ENCODE measurements at regions not wholly inside any gene's neighbourhood (a gene's known extent, or its start where the extent isn't known, plus 50 kb on each side); places are given as distances from the start of the nearest gene placed in this dataset.

DNA sequence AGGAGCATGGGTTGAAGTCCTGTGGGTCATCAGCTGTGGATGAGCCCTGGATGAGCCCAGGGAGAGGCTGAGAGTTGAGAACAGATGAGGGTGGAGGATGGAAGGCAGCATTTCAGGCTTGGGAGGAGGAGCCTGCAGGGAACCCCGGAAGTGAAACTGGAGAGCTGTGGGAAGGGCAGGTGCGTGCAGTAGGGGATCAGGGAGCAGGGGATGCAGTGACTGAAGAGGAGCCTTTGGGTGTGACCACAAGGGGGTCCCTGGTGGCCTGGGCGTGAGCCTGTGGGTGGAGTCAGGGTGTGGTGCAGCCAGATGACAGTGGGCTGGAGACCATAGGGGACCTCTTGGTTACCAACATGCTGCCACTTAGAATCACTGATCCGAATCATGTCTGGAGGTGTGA, 115.5 kb downstream of the PAPOLA start:
- ATAC-seq (ENCODE audit: low read depth in 2 of 2) (no peak), DNase-seq (no peak)
- Mint-ChIP-seq H3K4me1 (no peaks in the 10 kb centered on the region), H3K27ac (no peak overlapping the region), H3K27me3 (peaks cover 4 to 49% (median 39%) of the 10 kb centered on the region in 3 donors), H3K36me3 (no peaks in the 10 kb centered on the region), H3K4me3 (no peak overlapping the region), H3K9me3 (peaks cover 0 to 4% (median 0%) of the 10 kb centered on the region in 7 donors)

DNA sequence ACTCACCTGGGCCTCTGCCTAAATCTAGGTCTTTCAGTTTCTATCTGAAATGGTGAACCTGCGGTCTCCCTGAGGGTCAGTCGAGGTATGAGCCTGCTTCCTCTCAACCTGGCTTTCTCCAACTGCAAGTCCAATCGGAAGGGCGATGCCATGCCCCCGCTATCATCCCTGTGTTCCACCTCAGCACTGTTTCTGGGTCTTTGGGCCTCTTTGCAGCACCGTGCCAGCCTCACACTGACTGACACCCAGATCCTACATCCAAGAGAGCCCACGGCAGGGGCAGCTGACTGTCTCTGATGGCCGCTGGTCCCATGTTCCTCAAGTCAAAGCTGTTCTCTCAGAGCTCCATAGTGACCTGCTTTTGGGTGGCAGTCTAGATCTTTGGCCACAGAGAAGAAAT, 120.7 kb downstream of the PAPOLA start:
- Mint-ChIP-seq H3K4me3 (no peak overlapping the region), H3K4me1 (no peaks in the 10 kb centered on the region), H3K27me3 (peaks cover 7 to 33% (median 22%) of the 10 kb centered on the region in 3 donors), H3K36me3 (no peaks in the 10 kb centered on the region), H3K27ac (no peak overlapping the region), H3K9me3 (peaks cover 0 to 2% (median 0%) of the 10 kb centered on the region in 7 donors)
- ATAC-seq (ENCODE audit: low read depth in 2 of 2): no peak
- DNase-seq: no peak

DNA sequence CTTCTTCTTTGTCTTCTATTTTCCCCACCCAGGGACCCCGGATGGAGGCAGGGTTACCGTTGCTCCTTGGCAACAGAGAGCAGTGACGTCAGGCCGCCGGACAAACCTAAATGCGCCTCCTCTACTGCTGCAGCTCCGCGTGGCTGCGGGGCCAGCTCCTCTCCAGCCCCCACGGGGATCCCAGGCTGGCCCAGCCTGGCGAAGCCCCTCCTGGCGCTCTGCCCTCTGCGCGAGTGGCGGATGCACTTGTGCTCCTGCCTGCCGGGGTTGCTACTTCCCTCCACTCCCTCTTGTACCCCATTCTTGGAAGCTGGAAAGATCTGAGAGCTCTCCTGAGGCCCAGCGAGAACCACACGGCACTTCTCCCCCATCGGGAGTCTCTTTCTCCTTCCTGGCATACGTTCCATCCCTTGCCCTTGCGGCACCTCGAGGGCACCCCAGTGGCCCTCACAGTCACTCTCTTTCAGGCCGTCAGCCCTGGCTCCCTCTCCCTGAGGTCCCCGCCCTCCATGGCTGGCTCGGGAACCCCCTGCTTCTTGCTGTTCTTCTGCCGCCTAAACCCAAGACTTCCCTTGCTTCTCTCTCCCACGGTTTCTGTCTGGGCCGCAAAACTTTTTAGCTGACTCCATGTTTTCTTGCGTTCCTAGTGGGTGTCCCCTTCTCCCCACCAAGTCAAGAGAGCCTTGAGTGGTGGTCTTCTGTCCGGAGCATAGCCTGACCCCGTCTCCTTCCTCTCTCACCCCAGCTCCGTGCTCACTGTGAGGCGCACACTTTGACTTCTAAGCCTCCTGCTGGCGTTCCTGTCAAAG, 121.7 kb downstream of the PAPOLA start:
- H3K4me3 Mint-ChIP-seq: no peak overlapping the region
- H3K36me3 Mint-ChIP-seq: no peaks in the 10 kb centered on the region

GRCh38 chr14:96624661-96625425, 122.7 kb downstream of the PAPOLA start:
- no peak for DNase-seq
- Mint-ChIP-seq H3K9me3 (peaks cover 0 to 2% (median 0%) of the 10 kb centered on the region in 7 donors), H3K4me1 (no peaks in the 10 kb centered on the region), H3K27me3 (peaks cover 7 to 23% (median 22%) of the 10 kb centered on the region in 3 donors), H3K27ac (no peak overlapping the region), H3K36me3 (no peaks in the 10 kb centered on the region), H3K4me3 (no peak overlapping the region)
- no peak for ATAC-seq (ENCODE audit: low read depth in 2 of 2)

More for the DNA sequence above, 121.7 kb downstream of the PAPOLA start:
- no peak overlapping the region for H3K27ac Mint-ChIP-seq
- no peaks in the 10 kb centered on the region for H3K4me1 Mint-ChIP-seq
- no peak for ATAC-seq (ENCODE audit: low read depth in 2 of 2)
- peaks cover 0 to 2% (median 0%) of the 10 kb centered on the region in 7 donors for H3K9me3 Mint-ChIP-seq
- H3K27me3 Mint-ChIP-seq: peaks cover 7 to 28% (median 22%) of the 10 kb centered on the region in 3 donors
- DNase-seq: no peak

DNA sequence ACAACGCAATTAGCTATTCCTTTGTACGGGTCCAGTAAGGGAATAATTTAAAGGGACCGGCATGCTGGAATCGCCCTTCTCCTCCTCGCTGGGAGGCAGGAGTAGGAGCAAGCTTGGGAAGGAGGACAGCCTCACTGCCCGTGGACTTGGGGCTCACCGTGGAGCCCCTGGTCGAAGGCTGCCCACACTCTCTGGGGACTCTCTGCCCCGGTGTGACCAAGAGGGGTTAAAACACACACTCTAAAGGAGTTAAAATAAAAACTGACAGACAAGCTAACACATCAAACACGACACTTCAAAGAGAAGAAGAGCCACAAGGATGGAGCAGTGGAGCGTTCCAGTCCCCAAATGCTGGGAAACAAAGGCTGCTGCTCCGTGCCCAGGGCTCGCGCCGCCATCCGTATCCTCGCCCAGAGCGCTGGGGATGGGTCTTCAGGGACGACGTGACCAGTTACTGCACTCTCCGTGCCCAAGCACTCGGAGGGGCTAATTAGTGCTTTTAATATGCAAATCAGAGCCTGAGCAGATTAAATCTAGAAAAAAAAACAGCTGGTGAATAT, 123.3 kb downstream of the PAPOLA start:
- no peaks in the 10 kb centered on the region for H3K36me3 Mint-ChIP-seq
- no peak for ATAC-seq (ENCODE audit: low read depth in 2 of 2)
- peaks cover 7 to 23% (median 22%) of the 10 kb centered on the region in 3 donors for H3K27me3 Mint-ChIP-seq
- no peak for DNase-seq
- no peak overlapping the region for H3K27ac Mint-ChIP-seq
- H3K4me3 Mint-ChIP-seq: no peak overlapping the region
- H3K9me3 Mint-ChIP-seq: peaks cover 0 to 2% (median 0%) of the 10 kb centered on the region in 7 donors
- no peaks in the 10 kb centered on the region for H3K4me1 Mint-ChIP-seq

DNA sequence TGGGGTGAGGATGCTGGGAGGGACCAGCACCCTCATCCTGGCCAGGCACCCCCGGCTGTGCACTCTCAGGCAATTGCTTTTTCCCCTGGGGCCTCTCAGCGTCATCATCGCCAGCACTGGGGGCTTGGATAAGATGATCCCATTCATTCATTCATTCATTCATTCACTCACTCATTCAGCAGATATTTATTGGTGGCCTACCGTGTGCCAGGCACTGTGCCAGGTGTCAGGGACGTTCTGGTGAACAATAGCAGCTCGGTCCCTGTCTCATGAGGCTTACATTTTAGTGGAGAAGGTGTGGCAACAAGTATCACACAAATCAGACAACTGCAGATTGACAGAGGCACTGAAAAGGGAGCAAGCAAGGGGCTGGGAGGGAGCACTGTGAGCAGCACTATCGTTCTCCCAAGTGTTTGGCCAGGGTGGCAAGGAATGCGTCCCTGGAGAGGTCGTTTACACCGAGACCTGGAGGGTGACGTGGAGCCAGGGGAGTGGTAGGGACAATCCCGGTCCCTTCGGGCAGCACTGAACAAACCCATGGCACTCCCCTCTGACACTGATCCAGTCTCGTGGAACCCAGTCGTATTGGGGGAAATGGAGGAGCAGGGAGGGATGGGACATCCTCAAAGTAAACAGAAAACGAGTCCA, 124.1 kb downstream of the PAPOLA start:
- Mint-ChIP-seq H3K4me3 (no peak overlapping the region), H3K36me3 (no peaks in the 10 kb centered on the region), H3K27ac (peak overlapping the region in 1 of 6 donors; percentile 47), H3K4me1 (no peaks in the 10 kb centered on the region), H3K9me3 (peaks cover 0 to 2% (median 0%) of the 10 kb centered on the region in 7 donors), H3K27me3 (peaks cover 7 to 23% (median 17%) of the 10 kb centered on the region in 3 donors)
- DNase-seq (no peak), ATAC-seq (ENCODE audit: low read depth in 2 of 2) (no peak)

DNA sequence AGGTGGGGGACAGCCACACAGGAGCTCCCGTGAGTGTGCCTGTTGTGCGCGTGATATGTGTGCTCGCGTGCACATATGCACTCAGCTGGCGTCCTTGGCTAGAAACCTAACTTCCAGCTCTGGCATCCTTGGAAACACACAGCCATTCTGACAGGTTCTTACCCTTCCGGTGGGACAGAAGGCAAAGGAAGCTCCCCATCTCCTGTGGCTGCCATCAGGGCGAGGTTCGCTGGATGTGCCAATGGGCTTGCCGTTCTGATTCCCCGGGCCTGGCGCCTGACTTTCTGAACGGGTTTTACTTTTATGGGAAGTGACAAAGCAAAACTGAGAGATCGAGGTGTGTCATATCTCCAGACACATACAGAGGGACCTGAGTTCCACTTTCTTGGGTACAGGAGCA, 124.7 kb downstream of the PAPOLA start:
- Mint-ChIP-seq H3K27ac (no peak overlapping the region), H3K36me3 (no peaks in the 10 kb centered on the region), H3K4me1 (no peaks in the 10 kb centered on the region), H3K27me3 (peaks cover 7 to 30% (median 12%) of the 10 kb centered on the region in 3 donors), H3K9me3 (peaks cover 0 to 2% (median 0%) of the 10 kb centered on the region in 7 donors), H3K4me3 (peak overlapping the region in 1 of 8 donors; percentile 13)
- ATAC-seq (ENCODE audit: low read depth in 2 of 2) (no peak), DNase-seq (no peak)

GRCh38 chr14:96627386-96627785, 125.2 kb downstream of the PAPOLA start:
- H3K27me3 Mint-ChIP-seq: peaks cover 7 to 32% (median 12%) of the 10 kb centered on the region in 3 donors
- no peak for ATAC-seq (ENCODE audit: low read depth in 2 of 2)
- DNase-seq: no peak
- H3K4me3 Mint-ChIP-seq: no peak overlapping the region
- no peak overlapping the region for H3K27ac Mint-ChIP-seq
- peaks cover 0 to 2% (median 0%) of the 10 kb centered on the region in 7 donors for H3K9me3 Mint-ChIP-seq
- no peaks in the 10 kb centered on the region for H3K36me3 Mint-ChIP-seq
- no peaks in the 10 kb centered on the region for H3K4me1 Mint-ChIP-seq

DNA sequence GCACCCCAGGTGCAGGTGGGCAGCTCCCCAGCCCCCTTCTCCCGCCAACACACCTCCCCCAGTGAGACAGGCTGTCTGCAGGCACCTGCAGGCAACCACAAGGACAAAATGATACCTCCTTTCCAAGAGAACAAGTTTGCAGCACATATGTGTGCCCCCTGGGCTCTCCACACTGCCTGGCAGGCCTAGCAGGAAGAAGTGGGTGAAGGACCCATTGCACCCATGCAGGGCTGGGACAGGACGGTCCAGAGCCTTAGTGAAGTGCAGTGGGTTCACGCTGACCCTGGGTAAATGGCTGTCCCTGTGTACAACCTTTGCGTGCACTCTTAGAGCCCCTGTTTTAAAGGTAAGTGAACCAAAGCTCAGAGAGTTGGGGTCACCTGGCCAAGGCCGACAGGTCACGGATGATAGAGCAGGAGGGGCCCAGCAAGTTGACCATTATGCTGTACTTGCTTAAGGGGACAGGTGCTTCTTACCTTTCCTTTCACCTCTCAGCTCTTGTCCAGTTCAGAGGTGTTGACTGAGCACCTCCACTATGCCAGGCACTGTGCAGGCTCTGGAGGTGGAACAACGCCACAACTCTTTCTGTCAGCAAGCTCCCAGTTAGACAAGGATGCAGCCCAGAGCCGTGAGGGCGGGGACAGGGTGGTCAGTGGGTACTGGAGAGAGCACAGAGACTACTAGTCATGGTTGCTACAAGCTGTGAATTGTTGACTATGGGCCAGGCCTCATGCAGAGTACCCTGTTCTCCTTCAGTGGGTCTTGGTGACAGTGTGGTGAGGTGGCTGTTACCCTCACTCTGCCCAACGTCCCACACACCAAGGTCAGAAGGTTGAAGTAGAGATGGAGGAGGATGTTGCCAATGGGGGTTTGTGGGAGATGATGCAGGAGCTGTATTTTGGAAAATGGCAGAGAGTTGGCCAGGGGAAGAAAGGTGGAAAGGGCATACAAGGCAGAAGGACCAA, 125.9 kb downstream of the PAPOLA start:
- Mint-ChIP-seq H3K36me3 (no peaks in the 10 kb centered on the region), H3K9me3 (peaks cover 0 to 2% (median 0%) of the 10 kb centered on the region in 7 donors), H3K27me3 (peaks cover 7 to 27% (median 12%) of the 10 kb centered on the region in 3 donors), H3K27ac (no peak overlapping the region), H3K4me1 (no peaks in the 10 kb centered on the region), H3K4me3 (no peak overlapping the region)
- ATAC-seq (ENCODE audit: low read depth in 2 of 2) (no peak), DNase-seq (no peak)

- Mint-ChIP-seq H3K27me3 (peaks cover 5 to 21% (median 7%) of the 10 kb centered on the region in 3 donors), H3K27ac (no peak overlapping the region), H3K9me3 (peaks cover 0 to 3% (median 0%) of the 10 kb centered on the region in 7 donors)
Measured at GRCh38 chr14:96629082-96629481, 126.9 kb downstream of the PAPOLA start.

GRCh38 chr14:96629558-96630222, 127.5 kb downstream of the PAPOLA start:
- Mint-ChIP-seq H3K4me3 (no peak overlapping the region), H3K9me3 (peaks cover 0 to 3% (median 0%) of the 10 kb centered on the region in 7 donors), H3K27ac (no peak overlapping the region), H3K27me3 (peaks cover 0 to 15% (median 7%) of the 10 kb centered on the region in 3 donors), H3K36me3 (no peaks in the 10 kb centered on the region), H3K4me1 (no peaks in the 10 kb centered on the region)
- DNase-seq (no peak), ATAC-seq (ENCODE audit: low read depth in 2 of 2) (no peak)

More at GRCh38 chr14:96629082-96629481, 126.9 kb downstream of the PAPOLA start:
- no peak for DNase-seq
- ATAC-seq (ENCODE audit: low read depth in 2 of 2): no peak
- Mint-ChIP-seq H3K4me3 (no peak overlapping the region), H3K4me1 (no peaks in the 10 kb centered on the region), H3K36me3 (no peaks in the 10 kb centered on the region)

- Mint-ChIP-seq H3K9me3 (peaks cover 0 to 3% (median 0%) of the 10 kb centered on the region in 7 donors), H3K27ac (no peak overlapping the region), H3K27me3 (peaks cover 0 to 15% (median 7%) of the 10 kb centered on the region in 3 donors), H3K4me3 (no peak overlapping the region), H3K4me1 (no peaks in the 10 kb centered on the region), H3K36me3 (no peaks in the 10 kb centered on the region)
- ATAC-seq (ENCODE audit: low read depth in 2 of 2) (no peak), DNase-seq (no peak)
Measured at GRCh38 chr14:96630281-96630680, 128.1 kb downstream of the PAPOLA start.
